GM23338 (cell line): ENCODE measurements at regions not wholly inside any gene's neighbourhood (a gene's known extent, or its start where the extent isn't known, plus 50 kb on each side); places are given as distances from the start of the nearest gene placed in this dataset.

Experiments
- ATAC-seq: fragments of 200-7000 bp; cut with Tn5 transposase; 3 replicates; pipeline ENCODE4 v1.9.1; 2020
- DNase-seq: peaks from one replicate; pipeline ENCODE4 v3.0.0-alpha.2; 2015; ENCODE audit warnings: low spot score
- H2AFZ ChIP-seq: fragments of 200-600 bp; sonication (generic); 2 replicates; pipeline ENCODE4 v1.8.0; 2016; ENCODE audit warnings: antibody characterized with exemption, mild to moderate bottlenecking, moderate library complexity
- H3F3A ChIP-seq: fragments of 200-600 bp; sonication (generic); replicated peaks from 2 replicates; pipeline ENCODE4 v1.8.0; 2017; ENCODE audit warnings: antibody characterized with exemption, mixed run types, low read depth
- H3K27ac ChIP-seq: fragments of 200-600 bp; sonication (generic); 2 replicates; pipeline ENCODE4 v1.6.1; 2016; ENCODE audit warnings: low read depth
- H3K27me3 ChIP-seq: fragments of 200-600 bp; sonication (generic); 2 replicates; pipeline ENCODE4 v1.8.0; 2016; ENCODE audit warnings: mild to moderate bottlenecking, mixed run types, moderate library complexity; ENCODE audit not compliant: insufficient read depth
- H3K36me3 ChIP-seq: fragments of 200-600 bp; sonication (generic); 2 replicates; pipeline ENCODE4 v1.8.0; 2016; ENCODE audit warnings: mild to moderate bottlenecking; ENCODE audit not compliant: insufficient read depth
- H3K4me1 ChIP-seq: fragments of 200-600 bp; sonication (generic); 2 replicates; pipeline ENCODE4 v1.8.0; 2016; ENCODE audit warnings: mild to moderate bottlenecking, moderate library complexity; ENCODE audit not compliant: insufficient read depth
- H3K4me2 ChIP-seq: fragments of 200-600 bp; sonication (generic); 2 replicates; pipeline ENCODE4 v1.7.1; 2017; ENCODE audit warnings: mixed run types
- H3K4me3 ChIP-seq: fragments of 200-600 bp; sonication (generic); 2 replicates; pipeline ENCODE4 v1.6.1; 2016; ENCODE audit warnings: mixed run types
- H3K79me2 ChIP-seq: fragments of 200-600 bp; sonication (generic); replicated peaks from 2 replicates; pipeline ENCODE4 v1.8.0; 2017; ENCODE audit warnings: mild to moderate bottlenecking; ENCODE audit not compliant: insufficient read depth
- H3K9me2 ChIP-seq: fragments of 200-600 bp; sonication (generic); 2 replicates; pipeline ENCODE4 v1.8.0; 2017; ENCODE audit not compliant: insufficient read depth
- H4K20me1 ChIP-seq: fragments of 200-600 bp; sonication (generic); replicated peaks from 2 replicates; pipeline ENCODE4 v1.8.0; 2017; ENCODE audit warnings: mild to moderate bottlenecking; ENCODE audit not compliant: insufficient read depth
- H3K27ac Mint-ChIP-seq: 2 replicates; pipeline ENCODE4 v1.8.0; 2020; ENCODE audit warnings: inconsistent platforms, mild to moderate bottlenecking, moderate library complexity, mixed read lengths
- H3K27me3 Mint-ChIP-seq: 3 replicates; pipeline ENCODE4 v1.8.0; 2022; ENCODE audit warnings: low read depth, mild to moderate bottlenecking, moderate library complexity, mixed read lengths, inconsistent platforms; ENCODE audit not compliant: insufficient read depth, poor library complexity
- H3K36me3 Mint-ChIP-seq: 3 replicates; pipeline ENCODE4 v1.8.0; 2021; ENCODE audit warnings: low read depth, mild to moderate bottlenecking, inconsistent platforms, moderate library complexity, mixed read lengths
- H3K4me1 Mint-ChIP-seq: 3 replicates; pipeline ENCODE4 v1.8.0; 2020; ENCODE audit warnings: mild to moderate bottlenecking, inconsistent platforms, mixed read lengths
- H3K4me3 Mint-ChIP-seq: 3 replicates; pipeline ENCODE4 v1.8.0; 2021; ENCODE audit warnings: moderate library complexity, mild to moderate bottlenecking, inconsistent platforms, mixed read lengths
- H3K9me3 Mint-ChIP-seq: 3 replicates; pipeline ENCODE4 v1.8.0; 2020; ENCODE audit warnings: moderate library complexity, mild to moderate bottlenecking, inconsistent platforms, mixed read lengths
- CREB1 ChIP-seq: fragments of 250-450 bp; sonication (Bioruptor Pico); IDR thresholded peaks from 2 replicates; pipeline ENCODE4 v1.5.0; 2020; ENCODE audit warnings: low read depth, mild to moderate bottlenecking, moderate library complexity
- CTCF ChIP-seq, 2 experiments: fragments of 200-600 bp in 1 of 2; sonication (generic) in 1 of 2; conservative IDR thresholded peaks; 2 replicates each; pipeline versions ENCODE4 v1.5.1 to v1.6.1; 2016 to 2017; ENCODE audit warnings: antibody characterized with exemption in 2 of 2, low read depth in 2 of 2, mild to moderate bottlenecking in 2 of 2, moderate library complexity in 1 of 2
- ETS1 ChIP-seq: IDR thresholded peaks from 2 replicates; pipeline ENCODE4 v1.6.1; 2016; ENCODE audit warnings: antibody characterized with exemption
- NANOG ChIP-seq: IDR thresholded peaks from 2 replicates; pipeline ENCODE4 v1.6.1; 2016; ENCODE audit warnings: antibody characterized with exemption, borderline replicate concordance
- STAT1 ChIP-seq: IDR thresholded peaks from one replicate; pipeline ENCODE4 v1.6.1; 2016; ENCODE audit warnings: antibody characterized with exemption; ENCODE audit not compliant: unreplicated experiment
- ZNF114 ChIP-seq: fragments of 250-450 bp; sonication (Bioruptor Pico); IDR thresholded peaks from 2 replicates; pipeline ENCODE4 v1.5.0; 2020; ENCODE audit warnings: mild to moderate bottlenecking, moderate library complexity
- ZNF462 ChIP-seq: fragments of 250-450 bp; sonication (Bioruptor Pico); IDR thresholded peaks from 2 replicates; pipeline ENCODE4 v1.5.0; 2020; ENCODE audit warnings: mild to moderate bottlenecking, moderate library complexity

- TF ChIP-seq ZNF462 (CRISPR knock-in tag): no peak
Measured at GRCh38 chr2:80893711-80894110, 589.2 kb upstream of the LRRTM1 start (continued).

- H3K27me3 Mint-ChIP-seq: peaks cover 4% of the 10 kb centered on the region
- Histone ChIP-seq H3K4me1 (peaks cover 7% of the 10 kb centered on the region; the same call in 1 of the 2 replicates), H3K9me2 (0 out of 2 replicates have a peak, but pooled peaks cover 4% of the 10 kb centered on the region), H3K36me3 (no peaks in the 10 kb centered on the region), H3K27me3 (no peaks in the 10 kb centered on the region), H3K4me2 (no peak overlapping the region), H3K4me3 (no peak overlapping the region), H3K79me2 (no peaks in the 10 kb centered on the region), H4K20me1 (no peaks in the 10 kb centered on the region), H3F3A (no peaks in the 10 kb centered on the region), H3K27ac (no peak overlapping the region), H2AFZ (no peak overlapping the region)
- no peak overlapping the region for H3K4me3 Mint-ChIP-seq
- H3K36me3 Mint-ChIP-seq: no peaks in the 10 kb centered on the region
- no peak for DNase-seq
- no peak for TF ChIP-seq STAT1
- TF ChIP-seq CTCF (conservative IDR thresholded peaks at IDR 0.05; ENCODE audit: low read depth in 2 of 2): no peak
- TF ChIP-seq ETS1: no peak
- TF ChIP-seq NANOG: no peak
- no peak for TF ChIP-seq CREB1 (CRISPR knock-in tag)
- no peak for TF ChIP-seq ZNF114 (CRISPR knock-in tag)
- H3K9me3 Mint-ChIP-seq: no peaks in the 10 kb centered on the region
- no peak for ATAC-seq
- peaks cover 4% of the 10 kb centered on the region; the same call in 2 of the 3 replicates for H3K4me1 Mint-ChIP-seq
- no peak overlapping the region for H3K27ac Mint-ChIP-seq
Measured at GRCh38 chr2:80889009-80889408, 584.5 kb upstream of the LRRTM1 start.
